Stimulated activated CD4-positive, alpha-beta T cell treated with anti-CD3 and anti-CD28 coated beads, TNF-alpha, amount 100 ng/mL, for 4 hours (primary cell): ENCODE measurements at regions not wholly inside any gene's neighbourhood (a gene's known extent, or its start where the extent isn't known, plus 50 kb on each side); places are given as distances from the start of the nearest gene placed in this dataset.

Experiments used
- DNase-seq, 3 experiments: peaks; one replicate each; pipeline ENCODE4 v3.0.0-alpha.2; 2020; ENCODE audit warnings: low read depth in 3 of 3

DNA sequence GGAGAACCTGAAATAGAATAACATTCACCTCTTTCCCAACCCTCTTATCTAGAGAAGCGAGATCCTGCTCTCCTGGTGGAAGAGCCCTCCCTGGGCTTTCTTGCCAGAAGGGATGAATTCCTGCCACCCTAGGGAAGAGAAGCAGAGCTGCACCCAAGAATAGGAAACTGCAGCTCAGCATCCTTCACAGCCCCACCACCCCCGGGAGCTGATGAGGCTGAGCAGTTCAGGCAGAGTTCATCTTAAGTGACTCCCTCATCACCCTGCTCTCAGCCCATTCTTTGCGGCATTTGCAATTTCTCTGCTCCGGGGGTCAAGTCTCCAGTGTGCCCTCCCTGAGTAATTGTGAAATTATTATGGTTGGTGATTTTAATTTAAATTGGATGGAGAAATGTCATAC, 514.9 kb downstream of the BUD13 start:
- no peak for DNase-seq

DNA sequence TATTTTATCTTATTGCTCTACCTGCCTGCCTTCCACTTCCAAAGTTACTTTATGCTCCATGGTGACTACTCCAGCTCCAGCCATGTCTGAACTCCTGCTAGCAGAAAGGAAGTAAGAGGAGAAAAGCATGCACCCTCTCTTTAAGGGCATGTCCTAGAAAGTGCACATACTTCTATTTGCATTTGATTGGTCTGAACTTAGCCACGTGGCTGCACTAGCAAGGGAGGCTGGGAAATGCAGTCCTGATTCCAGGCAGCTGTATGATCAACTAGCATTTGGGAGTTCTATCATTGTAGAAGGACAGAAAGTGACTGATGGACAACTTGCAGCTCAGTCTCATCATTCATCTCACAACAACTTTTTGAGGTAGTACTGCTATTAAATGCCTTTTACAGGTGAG, 515.7 kb downstream of the BUD13 start:
- DNase-seq = no peak

DNA sequence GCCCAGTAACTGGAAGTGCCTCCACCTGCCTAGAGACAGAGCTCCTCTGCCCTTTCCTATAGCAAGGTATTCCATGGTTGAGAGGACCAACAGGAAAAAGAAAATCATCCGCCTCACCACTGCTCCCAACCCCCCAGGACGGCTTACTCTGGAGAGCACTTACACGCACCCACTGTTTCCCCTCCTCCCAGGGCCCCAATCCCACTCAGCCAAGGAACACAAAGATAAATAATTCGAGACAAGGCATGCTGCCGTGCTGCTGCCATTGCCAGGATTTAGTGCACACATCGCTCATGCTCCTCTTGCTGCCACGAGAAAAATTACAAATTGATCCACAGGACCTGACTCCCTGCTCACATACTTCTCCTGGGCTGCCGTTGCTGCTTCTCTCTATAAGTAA, 516.6 kb downstream of the BUD13 start:
- DNase-seq = no peak

- no peak for DNase-seq
Measured at GRCh38 chr11:116255321-116255953, 517.4 kb downstream of the BUD13 start.

DNA sequence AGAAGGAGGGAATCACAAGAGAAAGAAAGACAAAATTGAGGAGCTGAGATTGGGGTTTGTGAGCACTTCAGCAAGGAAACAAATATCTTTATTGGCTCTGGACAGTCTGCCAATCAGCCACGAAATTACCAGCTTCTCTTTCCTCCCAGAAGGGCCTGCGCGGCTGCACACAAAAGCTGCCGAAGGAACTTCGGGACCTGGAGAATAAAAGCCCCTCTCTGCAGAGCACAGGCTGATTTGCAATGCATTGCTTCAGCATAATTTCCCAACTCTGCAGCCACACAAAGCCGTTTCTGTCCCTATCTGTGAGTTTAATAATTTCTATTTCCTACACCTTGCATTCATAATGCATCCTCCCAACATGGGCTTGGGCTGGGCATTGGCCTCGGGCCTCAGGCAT, 522.6 kb downstream of the BUD13 start:
- DNase-seq = no peak

DNA sequence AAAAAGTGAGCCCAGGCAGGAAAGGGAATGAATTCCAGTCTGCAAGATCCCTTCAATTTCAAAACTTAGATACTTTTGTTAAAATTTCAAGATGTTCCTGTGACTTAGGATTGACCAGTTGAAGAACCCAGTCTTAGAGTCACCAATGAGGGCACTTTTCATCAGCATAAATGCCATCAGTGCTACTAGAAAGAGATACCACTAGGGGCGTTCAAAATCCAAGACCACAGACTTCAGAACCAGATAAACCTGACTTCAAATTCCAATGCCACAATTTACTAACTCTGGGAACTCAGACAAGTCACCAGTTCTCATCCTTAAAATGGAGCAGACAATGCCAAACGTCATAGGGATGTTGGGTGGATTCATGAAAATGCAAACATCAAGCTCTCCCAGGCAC, 523.2 kb downstream of the BUD13 start:
- no peak for DNase-seq

GRCh38 chr11:116244889-116245288, 527.9 kb downstream of the BUD13 start:
- no peak for DNase-seq

GRCh38 chr11:116244439-116244838, 528.3 kb downstream of the BUD13 start:
- DNase-seq = no peak

DNA sequence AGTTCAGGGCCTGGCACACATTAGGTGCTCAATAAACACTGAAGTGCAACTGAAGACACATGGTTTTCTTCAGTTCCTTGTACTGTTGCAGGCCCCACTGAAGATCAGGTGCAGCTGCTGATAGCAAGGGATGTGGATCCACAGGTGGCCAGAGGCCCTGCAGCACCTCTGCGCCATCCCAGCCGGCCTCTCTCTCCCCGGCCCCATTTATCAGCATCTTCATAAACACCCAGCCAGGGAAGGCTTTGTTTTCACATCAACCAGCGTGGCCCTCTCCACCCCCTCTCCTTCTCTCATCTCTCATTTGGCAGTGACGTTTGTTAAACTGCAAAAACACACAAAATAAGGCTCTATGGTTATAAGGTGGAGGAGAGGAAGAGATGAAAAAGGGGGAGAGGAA, 528.8 kb downstream of the BUD13 start:
- no peak for DNase-seq

DNA sequence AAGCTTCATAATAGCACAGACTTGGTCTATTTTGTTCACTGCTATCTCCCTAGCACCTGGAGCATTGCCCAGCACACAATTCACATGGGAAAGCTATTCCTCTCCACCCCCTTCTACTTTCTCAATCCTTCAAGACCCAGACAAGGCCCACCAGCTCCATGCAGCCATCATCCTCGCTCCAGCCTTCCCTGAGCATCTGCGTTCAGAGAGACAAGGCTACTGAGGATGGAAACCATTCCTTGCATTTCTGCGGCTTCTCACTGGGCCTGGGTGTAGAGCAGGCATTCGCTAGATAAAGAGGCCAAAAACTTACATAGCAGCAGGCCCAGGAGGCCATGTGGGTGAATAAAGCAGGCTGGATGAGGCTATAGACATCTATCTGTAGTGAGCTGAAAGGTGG, 530.8 kb downstream of the BUD13 start:
- no peak for DNase-seq

- no peak for DNase-seq
Measured at GRCh38 chr11:116240710-116241109, 532.1 kb downstream of the BUD13 start.

DNA sequence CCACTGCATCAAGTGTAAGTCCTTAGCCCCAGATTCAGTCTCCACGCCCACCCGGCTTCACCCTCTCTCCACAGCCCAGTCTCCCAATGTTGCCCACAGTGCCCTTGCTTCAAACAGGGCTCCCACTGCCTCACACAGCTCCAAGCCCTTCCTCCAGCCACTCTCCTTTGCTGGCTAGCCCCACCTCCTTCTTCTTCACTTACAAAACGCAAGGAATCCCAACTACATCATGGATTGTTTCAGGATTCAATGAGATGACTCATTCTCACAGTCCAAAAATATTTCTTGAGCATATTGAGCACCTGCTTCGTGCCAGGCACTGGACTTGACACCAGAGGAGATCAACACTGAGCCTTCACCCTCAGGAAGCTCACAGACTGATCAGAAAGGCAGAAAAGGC, 533.5 kb downstream of the BUD13 start:
- DNase-seq = no peak

- DNase-seq = no peak
Measured at GRCh38 chr11:116234989-116235568, 537.7 kb downstream of the BUD13 start.

DNA sequence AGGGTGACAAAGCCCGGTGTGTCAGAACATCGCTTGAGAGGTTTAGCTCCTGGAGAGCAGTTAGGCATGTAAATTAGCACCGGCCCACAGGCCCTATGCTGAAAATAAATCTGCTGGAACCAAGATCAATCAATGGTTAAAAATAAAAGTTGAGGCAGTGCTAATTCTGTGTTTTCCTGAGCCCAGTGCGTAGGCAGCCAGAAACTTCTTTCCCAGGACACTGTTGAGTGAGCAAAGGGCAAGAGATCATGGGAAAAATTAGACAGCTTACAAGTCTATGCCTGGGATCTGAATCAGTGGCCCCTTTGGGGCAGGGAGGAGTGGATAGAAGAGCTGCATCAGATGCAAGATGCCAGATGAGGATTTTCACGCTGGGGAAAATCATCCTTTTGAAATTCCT, 539.2 kb downstream of the BUD13 start:
- no peak for DNase-seq

- DNase-seq = no peak
Measured at GRCh38 chr11:116232364-116232828, 540.4 kb downstream of the BUD13 start.

DNA sequence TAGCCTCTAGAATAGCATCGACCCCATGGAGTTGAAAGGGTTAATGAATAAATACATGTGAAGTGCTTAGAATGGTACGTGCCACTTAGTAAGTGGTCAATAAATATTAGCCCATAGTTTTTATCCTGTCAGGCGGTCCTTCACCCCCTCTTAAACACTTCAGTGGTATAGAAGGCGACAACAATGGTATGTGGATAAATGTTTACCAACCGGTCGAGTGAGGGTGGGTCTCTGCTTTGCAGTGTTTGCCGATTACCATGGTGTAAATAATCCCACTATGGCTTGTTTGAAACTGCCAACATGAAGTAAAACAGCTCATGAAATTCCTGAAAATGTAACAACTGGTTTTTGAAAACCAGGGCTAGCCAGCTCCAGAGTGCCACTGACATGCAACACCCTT, 541.2 kb downstream of the BUD13 start:
- DNase-seq = no peak

- DNase-seq = no peak
Measured at GRCh38 chr11:116230438-116230837, 542.3 kb downstream of the BUD13 start.

DNA sequence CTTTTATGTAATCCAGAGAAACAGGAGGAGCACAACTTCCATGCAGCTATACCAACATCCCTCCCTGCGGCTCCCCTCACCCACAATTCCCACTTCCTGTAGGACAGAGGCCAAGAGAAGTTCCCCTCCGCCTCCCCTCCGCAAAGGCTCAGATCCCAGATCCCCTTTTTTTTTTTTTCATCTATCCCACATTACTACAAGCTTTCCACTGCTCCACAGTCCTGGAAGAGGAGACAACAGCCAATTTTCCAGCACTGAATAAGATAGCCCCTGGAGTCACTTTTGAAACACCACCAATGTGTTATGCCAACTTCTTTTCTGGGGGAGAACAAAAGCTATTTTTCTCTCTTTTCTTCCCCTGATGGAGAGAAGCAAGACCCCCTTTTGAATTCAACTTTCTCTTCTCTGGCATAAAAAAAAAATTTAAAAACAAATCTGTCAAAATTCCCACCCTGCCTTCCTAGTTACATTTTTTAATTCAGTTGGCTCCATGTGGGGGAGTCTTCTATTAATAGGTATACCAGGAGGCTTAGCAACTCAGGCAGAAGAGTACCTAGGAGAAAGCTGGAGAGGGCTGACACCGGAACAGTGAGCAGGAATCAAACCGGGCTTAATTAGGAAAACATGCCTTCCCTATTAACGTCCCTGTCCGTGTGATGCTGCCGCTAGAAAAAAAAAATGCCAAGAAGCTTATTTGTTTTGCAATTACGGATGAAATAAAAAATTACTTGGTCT, 543.4 kb downstream of the BUD13 start:
- DNase-seq = no peak

DNA sequence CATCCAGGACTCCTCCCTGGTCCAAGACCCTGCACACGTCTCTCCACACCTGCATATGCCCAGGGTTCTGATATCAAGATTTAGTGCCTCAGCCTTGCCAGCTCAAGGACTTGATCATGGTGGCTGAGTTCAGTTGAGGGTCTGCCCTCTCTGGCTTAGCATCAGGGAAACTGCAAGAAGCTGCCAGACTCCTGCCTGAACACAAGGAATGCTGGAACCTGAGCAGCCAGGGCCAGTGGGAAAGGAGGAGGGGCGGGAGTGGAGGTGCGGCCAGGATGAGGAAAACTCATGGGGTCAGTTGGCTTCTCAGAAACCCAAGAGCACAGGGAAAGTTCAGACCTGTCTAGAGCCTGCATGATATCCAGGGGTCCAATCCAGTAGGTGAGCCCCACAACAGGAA, 546.1 kb downstream of the BUD13 start:
- no peak for DNase-seq

DNA sequence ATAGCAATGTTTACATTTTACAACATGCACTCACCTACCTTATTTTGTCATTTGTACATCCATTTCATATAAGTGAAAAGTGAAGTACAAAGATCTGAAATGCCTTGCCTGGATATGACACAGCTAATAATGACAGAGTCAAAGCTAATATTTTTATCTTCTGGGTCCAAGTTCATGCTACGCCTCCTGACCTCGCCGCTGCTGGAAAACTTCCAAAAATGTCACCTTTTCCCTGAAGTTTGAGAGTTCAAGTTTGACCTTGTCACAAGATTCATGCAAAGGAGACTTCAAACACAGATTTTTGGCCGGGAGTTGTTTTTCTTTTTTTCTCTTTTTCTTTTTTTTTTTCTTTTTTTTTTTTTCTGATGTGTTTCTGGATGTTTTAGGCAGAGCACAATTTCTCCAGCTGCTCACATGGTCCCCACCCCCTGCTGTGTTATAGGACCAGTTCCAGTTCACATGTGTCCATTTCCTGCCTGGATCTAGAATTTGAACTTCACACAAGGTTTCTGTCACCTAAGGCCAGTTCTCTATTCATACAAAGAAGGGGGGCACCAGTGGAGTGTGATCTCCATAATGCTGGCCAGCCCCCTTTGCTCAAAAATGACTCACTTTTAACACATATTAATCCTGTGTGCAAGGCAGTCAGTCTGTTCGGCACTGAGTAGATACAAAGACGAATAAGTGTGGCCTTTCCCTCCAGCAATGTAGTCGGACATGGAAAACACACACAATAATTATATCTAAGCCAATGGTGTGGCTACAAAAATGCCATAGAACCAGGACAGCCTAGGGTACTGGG, 546.8 kb downstream of the BUD13 start:
- no peak for DNase-seq

DNA sequence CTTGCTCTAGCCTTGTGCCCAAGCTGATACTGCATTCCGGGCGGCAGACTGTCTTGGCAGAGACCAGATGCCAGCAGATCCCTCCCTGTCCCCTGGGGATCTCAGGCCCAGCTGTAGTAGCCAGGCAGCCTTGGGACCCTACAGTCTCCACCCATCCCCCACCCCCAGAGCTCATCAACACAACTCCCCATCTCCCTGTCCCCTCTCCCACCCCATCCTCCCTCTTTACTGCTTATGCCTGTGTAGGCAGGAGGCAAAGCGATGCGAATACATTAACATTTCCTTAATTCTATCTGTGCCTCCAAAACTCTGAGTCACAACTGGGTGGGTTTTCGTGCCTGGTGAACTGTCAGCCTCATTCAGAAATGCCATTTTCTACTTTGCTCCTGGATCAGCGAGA, 547.6 kb downstream of the BUD13 start:
- no peak for DNase-seq

DNA sequence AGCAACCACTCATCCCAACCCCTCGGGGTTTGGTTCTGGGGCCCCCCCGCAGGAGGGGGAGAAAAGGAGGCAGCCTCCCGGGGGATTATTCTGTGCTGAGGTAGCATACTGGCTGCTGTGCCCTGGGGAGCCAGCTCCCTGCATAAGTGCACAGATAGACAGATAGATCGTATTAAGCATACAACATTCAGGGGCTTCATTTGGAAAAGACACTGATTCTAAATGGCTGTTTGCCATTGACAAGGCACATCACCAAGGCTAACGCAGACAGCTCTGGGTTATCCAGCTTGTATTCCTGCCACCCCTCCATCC, 547.9 kb downstream of the BUD13 start:
- no peak for DNase-seq
